ENCODE measurements at regions not wholly inside any gene's neighbourhood (a gene's known extent, or its start where the extent isn't known, plus 50 kb on each side); places are given as distances from the start of the nearest gene placed in this dataset.

DNA sequence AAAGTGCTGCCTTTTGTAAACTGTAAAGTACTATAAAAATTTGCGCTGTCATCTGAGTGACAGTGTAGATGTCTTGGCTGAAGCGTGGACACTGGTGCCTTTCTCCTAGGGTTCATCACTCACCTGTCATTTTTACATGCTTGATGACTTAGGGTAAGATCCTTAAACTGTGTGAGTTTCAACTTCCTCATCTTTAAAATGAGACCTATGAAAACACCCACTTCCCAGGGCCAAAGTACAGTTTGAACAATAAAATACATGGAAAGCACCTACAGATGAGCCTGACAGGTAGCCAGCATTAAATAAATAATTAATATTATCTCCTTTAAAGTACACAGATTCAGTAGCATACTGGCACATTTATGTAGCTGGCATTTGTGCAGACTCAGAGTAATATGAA, 309.9 kb downstream of the CHRM3 start:
- TF ChIP-seq, protein P1, sequence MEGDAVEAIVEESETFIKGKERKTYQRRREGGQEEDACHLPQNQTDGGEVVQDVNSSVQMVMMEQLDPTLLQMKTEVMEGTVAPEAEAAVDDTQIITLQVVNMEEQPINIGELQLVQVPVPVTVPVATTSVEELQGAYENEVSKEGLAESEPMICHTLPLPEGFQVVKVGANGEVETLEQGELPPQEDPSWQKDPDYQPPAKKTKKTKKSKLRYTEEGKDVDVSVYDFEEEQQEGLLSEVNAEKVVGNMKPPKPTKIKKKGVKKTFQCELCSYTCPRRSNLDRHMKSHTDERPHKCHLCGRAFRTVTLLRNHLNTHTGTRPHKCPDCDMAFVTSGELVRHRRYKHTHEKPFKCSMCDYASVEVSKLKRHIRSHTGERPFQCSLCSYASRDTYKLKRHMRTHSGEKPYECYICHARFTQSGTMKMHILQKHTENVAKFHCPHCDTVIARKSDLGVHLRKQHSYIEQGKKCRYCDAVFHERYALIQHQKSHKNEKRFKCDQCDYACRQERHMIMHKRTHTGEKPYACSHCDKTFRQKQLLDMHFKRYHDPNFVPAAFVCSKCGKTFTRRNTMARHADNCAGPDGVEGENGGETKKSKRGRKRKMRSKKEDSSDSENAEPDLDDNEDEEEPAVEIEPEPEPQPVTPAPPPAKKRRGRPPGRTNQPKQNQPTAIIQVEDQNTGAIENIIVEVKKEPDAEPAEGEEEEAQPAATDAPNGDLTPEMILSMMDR (IDR thresholded peaks at IDR 0.05), result no peak
- no peak for TF ChIP-seq EP300 (IDR thresholded peaks at IDR 0.05)
- TF ChIP-seq POLR2A (IDR thresholded peaks at IDR 0.05), result no peak
